WERI-Rb-1 (cell line): ENCODE measurements at regions not wholly inside any gene's neighbourhood (a gene's known extent, or its start where the extent isn't known, plus 50 kb on each side); places are given as distances from the start of the nearest gene placed in this dataset.

Experiments used
- DNase-seq: peaks from one replicate; pipeline ENCODE4 v3.0.0-alpha.2; 2020
- H3K27ac ChIP-seq: fragments of 250-450 bp; sonication (Bioruptor Pico); 2 replicates; pipeline ENCODE4 v1.5.1; 2020; ENCODE audit warnings: mild to moderate bottlenecking, moderate library complexity
- H3K27me3 ChIP-seq: fragments of 250-450 bp; sonication (Bioruptor Pico); 2 replicates; pipeline ENCODE4 v1.5.1; 2021; ENCODE audit warnings: mild to moderate bottlenecking, low read depth, moderate library complexity; ENCODE audit not compliant: insufficient read depth, severe bottlenecking
- H3K36me3 ChIP-seq: fragments of 250-450 bp; sonication (Bioruptor Pico); 2 replicates; pipeline ENCODE4 v1.5.1; 2020; ENCODE audit warnings: mild to moderate bottlenecking, moderate library complexity
- H3K4me3 ChIP-seq: 2 replicates; pipeline ENCODE4 v1.5.1; 2011; ENCODE audit warnings: low read depth, mild to moderate bottlenecking, control low read depth, low read length
- H3K9me3 ChIP-seq: fragments of 250-450 bp; sonication (Bioruptor Pico); 2 replicates; pipeline ENCODE4 v1.5.1; 2021; ENCODE audit warnings: mild to moderate bottlenecking, moderate library complexity; ENCODE audit not compliant: severe bottlenecking
- CTCF ChIP-seq: IDR thresholded peaks from 2 replicates; pipeline ENCODE4 v1.5.1; 2011; ENCODE audit warnings: low read depth, mild to moderate bottlenecking, control low read depth, inconsistent platforms, low read length

GRCh38 chr2:36302911-36303310 lies 52.7 kb upstream of the CRIM1 start:
- no peaks in the 10 kb centered on the region for H3K36me3 ChIP-seq
- DNase-seq: no peak

GRCh38 chr2:36301843-36302242 lies 53.7 kb upstream of the CRIM1 start:
- Histone ChIP-seq H3K9me3 (no peaks in the 10 kb centered on the region), H3K4me3 (no peak overlapping the region), H3K27me3 (no peaks in the 10 kb centered on the region), H3K36me3 (no peaks in the 10 kb centered on the region), H3K27ac (no peak overlapping the region)
- no peak for DNase-seq
- no peak for TF ChIP-seq CTCF

More at GRCh38 chr2:36302911-36303310, 52.7 kb upstream of the CRIM1 start:
- H3K4me3 ChIP-seq: no peak overlapping the region
- H3K9me3 ChIP-seq: no peaks in the 10 kb centered on the region
- H3K27ac ChIP-seq: no peak overlapping the region
- no peak for TF ChIP-seq CTCF
- no peaks in the 10 kb centered on the region for H3K27me3 ChIP-seq

GRCh38 chr2:36300697-36301096 lies 54.9 kb upstream of the CRIM1 start:
- no peak overlapping the region for H3K4me3 ChIP-seq
- no peak for TF ChIP-seq CTCF
- DNase-seq: no peak
- no peaks in the 10 kb centered on the region for H3K36me3 ChIP-seq
- no peaks in the 10 kb centered on the region for H3K27me3 ChIP-seq
- H3K9me3 ChIP-seq: no peaks in the 10 kb centered on the region
- H3K27ac ChIP-seq: no peak overlapping the region

GRCh38 chr2:36296798-36297197 lies 58.8 kb upstream of the CRIM1 start:
- TF ChIP-seq CTCF: no peak
- Histone ChIP-seq H3K9me3 (no peaks in the 10 kb centered on the region), H3K36me3 (no peaks in the 10 kb centered on the region), H3K27ac (no peak overlapping the region), H3K4me3 (no peak overlapping the region), H3K27me3 (no peaks in the 10 kb centered on the region)
- no peak for DNase-seq

- no peak for DNase-seq
- Histone ChIP-seq H3K9me3 (no peaks in the 10 kb centered on the region), H3K4me3 (no peak overlapping the region), H3K36me3 (no peaks in the 10 kb centered on the region), H3K27ac (no peak overlapping the region), H3K27me3 (no peaks in the 10 kb centered on the region)
- TF ChIP-seq CTCF: no peak
Observed at GRCh38 chr2:36294316-36294721, 61.3 kb upstream of the CRIM1 start.

GRCh38 chr2:36290306-36290856 lies 65.2 kb upstream of the CRIM1 start:
- Histone ChIP-seq H3K27me3 (no peaks in the 10 kb centered on the region), H3K27ac (peak overlapping the region; percentile 53), H3K36me3 (no peaks in the 10 kb centered on the region), H3K4me3 (no peak overlapping the region), H3K9me3 (no peaks in the 10 kb centered on the region)
- peak; percentile 29 for DNase-seq
- TF ChIP-seq CTCF: no peak
